ENCODE measurements at regions not wholly inside any gene's neighbourhood (a gene's known extent, or its start where the extent isn't known, plus 50 kb on each side); places are given as distances from the start of the nearest gene placed in this dataset.

- no peak for DNase-seq (ENCODE audit: low read depth)
These were observed 51.0 kb upstream of the L3MBTL3 start for GRCh38 chr6:129967427-129967826.

GRCh38 chr6:129966125-129966524, 52.3 kb upstream of the L3MBTL3 start:
- DNase-seq (ENCODE audit: low read depth) = no peak

GRCh38 chr6:129965096-129965495, 53.3 kb upstream of the L3MBTL3 start:
- DNase-seq (ENCODE audit: low read depth) = no peak

DNA sequence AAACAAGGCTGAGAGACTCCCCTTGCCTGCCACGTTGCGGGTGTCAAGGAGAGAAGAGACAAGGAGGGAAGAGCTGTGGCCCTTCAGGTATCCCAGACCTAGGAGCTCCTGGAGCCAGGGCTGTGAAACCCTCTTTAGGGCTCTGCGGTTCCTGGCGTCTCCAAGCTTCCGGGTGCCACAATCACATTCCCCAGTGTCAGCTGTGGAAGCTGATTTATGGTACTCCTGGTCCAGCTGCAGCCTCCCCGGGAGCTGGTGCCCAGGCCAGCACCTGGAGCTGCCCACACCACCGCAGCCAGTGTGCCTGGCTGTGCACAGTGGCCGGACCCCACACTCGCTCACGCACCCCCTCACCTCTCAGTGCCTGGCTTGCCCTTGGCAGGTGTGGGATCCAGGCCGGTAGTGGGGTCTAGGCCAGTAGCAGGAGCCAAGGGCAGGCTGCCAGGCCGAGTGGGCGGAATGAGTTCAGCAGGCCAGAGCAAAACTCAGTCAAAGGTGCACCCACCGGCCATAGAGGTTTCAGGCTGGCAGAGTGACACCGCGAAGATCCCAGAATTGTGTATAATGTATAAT, 58.9 kb upstream of the L3MBTL3 start:
- DNase-seq (ENCODE audit: low read depth) = no peak

- DNase-seq (ENCODE audit: low read depth) = no peak
These were observed 60.2 kb upstream of the L3MBTL3 start for GRCh38 chr6:129957941-129958898.

DNA sequence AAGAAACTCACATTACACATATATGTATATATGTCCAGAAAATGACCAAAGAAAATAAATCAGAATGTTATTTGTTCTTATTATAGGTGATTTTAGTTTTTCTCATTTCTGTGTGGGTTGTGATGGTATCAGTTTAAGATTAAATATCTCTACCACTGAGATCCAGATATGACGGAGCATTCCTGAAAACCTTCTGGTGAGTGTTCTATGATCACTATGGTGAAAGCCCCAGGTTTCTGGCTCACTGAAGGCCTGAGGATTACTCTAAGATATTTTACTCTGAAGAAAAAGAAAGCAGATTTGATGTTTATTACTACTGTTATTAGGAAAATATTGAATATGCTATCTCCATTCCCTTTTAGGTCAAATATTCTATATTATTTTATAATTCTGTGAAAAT, 62.8 kb upstream of the L3MBTL3 start:
- DNase-seq (ENCODE audit: low read depth) = no peak

GRCh38 chr6:129954749-129955431, 63.5 kb upstream of the L3MBTL3 start:
- no peak for DNase-seq (ENCODE audit: low read depth)

GRCh38 chr6:129947797-129948196, 70.6 kb upstream of the L3MBTL3 start:
- no peak for DNase-seq (ENCODE audit: low read depth)

DNA sequence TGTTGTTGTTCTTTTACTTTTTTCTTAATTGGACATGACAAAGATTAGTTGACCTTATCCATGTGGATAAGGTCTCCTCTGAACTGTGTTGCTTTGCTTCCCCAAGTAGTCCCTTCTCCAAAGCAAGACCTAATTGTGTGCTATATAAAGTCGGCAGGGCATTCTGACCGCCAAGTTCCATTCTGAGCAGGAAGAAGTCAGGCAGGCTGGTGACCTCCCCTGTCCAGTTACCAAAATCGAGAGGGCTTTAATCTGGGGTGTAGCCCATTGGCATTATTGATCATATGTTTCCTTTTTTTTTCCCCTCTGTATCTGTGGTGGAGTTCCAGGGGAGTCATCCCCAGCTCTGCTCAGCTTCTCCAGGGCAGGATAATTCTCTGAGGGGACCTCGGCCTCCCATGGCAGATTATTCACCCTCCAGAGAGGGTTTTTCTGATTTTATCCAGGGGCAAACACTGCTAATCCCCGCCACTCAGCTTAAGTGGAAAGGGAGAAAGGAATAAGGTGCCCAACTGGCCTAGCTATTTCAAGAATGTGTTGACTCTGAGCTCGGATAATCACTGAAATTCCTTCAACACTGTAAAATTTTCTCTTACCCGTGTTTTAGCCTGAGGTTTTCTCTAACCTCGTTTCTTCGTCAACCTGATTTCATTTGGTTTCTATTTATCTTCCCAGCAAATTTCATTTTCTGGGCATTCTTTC, 71.8 kb upstream of the L3MBTL3 start:
- no peak for DNase-seq (ENCODE audit: low read depth)

- no peak for DNase-seq (ENCODE audit: low read depth)
These were observed 74.6 kb upstream of the L3MBTL3 start for GRCh38 chr6:129943637-129944271.

DNA sequence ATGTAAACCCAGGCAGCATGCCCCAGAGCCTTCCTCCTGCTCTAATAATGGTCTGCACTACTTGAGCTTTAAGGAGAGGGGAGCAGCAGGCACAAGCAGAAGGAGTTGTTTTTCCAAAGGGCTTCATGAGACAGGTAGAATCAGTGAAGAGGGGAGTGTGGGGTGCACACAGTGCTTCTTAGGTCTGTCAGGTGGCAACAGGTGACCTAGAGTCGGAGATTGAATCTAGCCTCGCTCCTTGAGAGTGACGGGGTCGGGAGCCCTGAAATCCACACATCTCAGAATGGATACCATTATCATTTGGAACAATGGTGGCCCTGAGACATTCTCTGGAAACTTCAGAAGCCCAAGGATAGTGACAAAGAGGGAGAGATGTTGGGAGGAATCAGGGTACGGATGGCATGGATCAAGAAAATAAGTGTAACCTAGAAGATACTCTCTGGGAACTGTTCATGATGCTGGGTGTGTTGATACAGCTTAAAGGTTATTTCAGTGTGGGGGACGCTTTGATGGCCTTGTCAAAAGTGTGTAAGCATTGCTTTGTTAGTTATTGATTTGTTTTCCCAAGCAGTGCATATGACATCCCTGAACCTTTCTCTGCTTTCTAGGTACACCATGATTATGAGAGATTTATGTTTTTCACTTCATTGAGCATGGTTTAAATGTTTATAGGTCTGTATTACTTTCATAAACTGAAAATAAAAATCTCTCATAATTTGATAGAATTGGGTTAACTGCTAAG, 77.8 kb upstream of the L3MBTL3 start:
- no peak for DNase-seq (ENCODE audit: low read depth)

GRCh38 chr6:129938249-129939020, 77.3 kb upstream of the TMEM244 start:
- no peak for DNase-seq (ENCODE audit: low read depth)

GRCh38 chr6:129936329-129937165, 75.4 kb upstream of the TMEM244 start:
- DNase-seq (ENCODE audit: low read depth) = peak; percentile 18

DNA sequence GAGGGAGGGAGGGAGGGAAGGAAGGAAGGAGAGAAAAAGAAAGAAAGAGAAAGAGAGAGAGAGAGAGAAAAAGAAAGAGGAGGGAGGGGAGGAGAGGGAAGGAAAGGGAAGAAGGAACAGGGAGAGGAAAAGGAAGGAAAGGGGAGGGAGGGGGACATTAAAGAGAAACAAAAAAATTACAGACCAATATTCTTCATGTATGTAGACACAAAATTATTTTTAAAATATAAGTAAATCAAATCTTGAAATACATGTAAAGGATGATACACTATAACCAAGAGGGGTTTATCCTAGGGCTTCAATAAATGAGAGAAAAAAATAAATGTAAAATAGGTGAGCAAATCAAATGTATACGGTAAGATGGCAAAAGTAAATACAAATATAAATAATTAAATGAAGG, 71.2 kb upstream of the TMEM244 start:
- DNase-seq (ENCODE audit: low read depth) = no peak

- DNase-seq (ENCODE audit: low read depth) = no peak
These were observed 68.3 kb upstream of the TMEM244 start for GRCh38 chr6:129929433-129929832.

- no peak for DNase-seq (ENCODE audit: low read depth)
These were observed 62.6 kb upstream of the TMEM244 start for GRCh38 chr6:129923530-129924250.

GRCh38 chr6:129921169-129921817, 60.2 kb upstream of the TMEM244 start:
- DNase-seq (ENCODE audit: low read depth) = peak; percentile 24

Data from CMK (cell line).